A549 (cell line): ENCODE measurements at regions not wholly inside any gene's neighbourhood (a gene's known extent, or its start where the extent isn't known, plus 50 kb on each side); places are given as distances from the start of the nearest gene placed in this dataset.
A peak's percentile ranks its signal among the peaks of the same experiment; 100 is the strongest.
"Not testable (repeated sequence)": the region's sequence is repeated elsewhere in the genome, so short reads cannot be mapped to it uniquely, and the experiment has no call there.

Experiments used
- ATAC-seq, 2 experiments: fragments of 200-7000 bp in 1 of 2; fragments of >200 bp in 1 of 2; cut with Nextera tagmentation in 1 of 2; cut with Tn5 transposase in 1 of 2; 3 replicates each; pipeline versions ENCODE4 v1.8.0 to v1.9.1; 2018 to 2020; ENCODE audit warnings: mild to moderate bottlenecking in 1 of 2, moderate library complexity in 1 of 2
- CTCF ChIA-PET: fragments of 300-600 bp; sonication (Branson Sonifier 250); formaldehyde crosslinking; extraction: SDS; loops from one replicate; lab custom pipeline; 2021; ENCODE audit warnings: antibody characterized with exemption, inconsistent platforms; lab: Yijun Ruan, JAX
- POLR2A ChIA-PET: fragments of 350-600 bp; formaldehyde crosslinking; extraction: SDS; loops from one replicate; lab custom pipeline; 2021; ENCODE audit warnings: antibody characterized with exemption, inconsistent platforms; lab: Yijun Ruan, JAX
- DNase-seq, 2 experiments: peaks; one replicate each; pipeline versions ENCODE4 v3.0.0 to v3.0.0-alpha.2; 2011 to 2016; ENCODE audit warnings: low read depth in 1 of 2, low spot score in 1 of 2
- FAIRE-seq: peaks from 2 replicates; lab custom pipeline; 2011; peaks lifted over from hg19 to GRCh38; lab: Jason Lieb, UNC
- H3K27ac ChIP-seq, 2 experiments: fragments of >200 bp; sonication (Bioruptor Twin); formaldehyde crosslinking; 3 replicates each; pipeline ENCODE4 v1.5.1; 2016 to 2017
- H3K4me1 ChIP-seq: fragments of >200 bp; sonication (Bioruptor Twin); formaldehyde crosslinking; 3 replicates; pipeline ENCODE4 v1.6.1; 2016
- H3K4me2 ChIP-seq: fragments of >200 bp; sonication (Bioruptor Twin); formaldehyde crosslinking; 3 replicates; pipeline ENCODE4 v1.6.1; 2016
- H3K4me3 ChIP-seq: fragments of >200 bp; sonication (Bioruptor Twin); formaldehyde crosslinking; 3 replicates; pipeline ENCODE4 v1.5.1; 2016
- H3K9me3 ChIP-seq: fragments of >200 bp; sonication (Bioruptor Twin); formaldehyde crosslinking; 3 replicates; pipeline ENCODE4 v1.6.1; 2016
- CEBPB ChIP-seq, 2 experiments: fragments of >200 bp in 1 of 2; sonication (Bioruptor Twin) in 1 of 2; formaldehyde crosslinking in 1 of 2; IDR thresholded peaks; 2 replicates each; pipeline ENCODE4 v1.6.1; 2012 to 2016
- EHMT2 ChIP-seq: fragments of 200-600 bp; sonication (generic); IDR thresholded peaks from 2 replicates; pipeline ENCODE4 v1.6.1; 2016; ENCODE audit warnings: antibody characterized with exemption, low read depth, mild to moderate bottlenecking, moderate library complexity
- EP300 ChIP-seq, 2 experiments: fragments of >200 bp; sonication (Bioruptor Twin); formaldehyde crosslinking; IDR thresholded peaks; 2 replicates in 1 of 2; 3 replicates in 1 of 2; pipeline ENCODE4 v1.6.1; 2016 to 2017
- HDAC2 ChIP-seq: fragments of 200-600 bp; sonication (generic); IDR thresholded peaks from 2 replicates; pipeline ENCODE4 v1.6.1; 2016
- KDM1A ChIP-seq: fragments of 200-600 bp; sonication (generic); IDR thresholded peaks from 2 replicates; pipeline ENCODE4 v1.6.1; 2016; ENCODE audit warnings: low read depth, mild to moderate bottlenecking
- KDM5A ChIP-seq: fragments of 200-600 bp; sonication (generic); IDR thresholded peaks from 2 replicates; pipeline ENCODE4 v1.6.1; 2016; ENCODE audit warnings: antibody characterized with exemption, mild to moderate bottlenecking
- MAFK ChIP-seq: fragments of 450-650 bp; IDR thresholded peaks from 2 replicates; pipeline ENCODE4 v1.6.1; 2014; ENCODE audit not compliant: partially characterized antibody
- MAZ ChIP-seq: fragments of 150-350 bp; IDR thresholded peaks from 2 replicates; pipeline ENCODE4 v1.6.1; 2014; ENCODE audit warnings: antibody characterized with exemption, low read depth, low read length, borderline replicate concordance
- NFE2L2 ChIP-seq: fragments of 150-350 bp; conservative IDR thresholded peaks from 2 replicates; pipeline ENCODE4 v1.6.1; 2014; ENCODE audit warnings: low read length
- POLR2AphosphoS2 ChIP-seq: conservative IDR thresholded peaks from 2 replicates; pipeline ENCODE4 v1.6.1; 2012; ENCODE audit warnings: low read length, improper control_type of control experiment, inconsistent platforms
- RAD21 ChIP-seq, 2 experiments: fragments of >200 bp in 1 of 2; sonication (Bioruptor Twin) in 1 of 2; formaldehyde crosslinking in 1 of 2; IDR thresholded peaks in 1 of 2; conservative IDR thresholded peaks in 1 of 2; 2 replicates in 1 of 2; 3 replicates in 1 of 2; pipeline ENCODE4 v1.6.1; 2012 to 2018; ENCODE audit warnings: inconsistent platforms in 1 of 2
- SMC3 ChIP-seq: fragments of >200 bp; sonication (Bioruptor Twin); formaldehyde crosslinking; IDR thresholded peaks from 3 replicates; pipeline ENCODE4 v1.6.1; 2018; ENCODE audit warnings: inconsistent platforms
- TFCP2L1 ChIP-seq: fragments of 250-450 bp; sonication (Bioruptor Pico); IDR thresholded peaks from 2 replicates; pipeline ENCODE4 v1.5.0; 2021; ENCODE audit warnings: mild to moderate bottlenecking
- WGBS: methylation state at CpG from one replicate; pipeline ENCODE4 v1.1.6; 2017; ENCODE audit errors: missing lambda C conversion rate; 5-methylcytosine and 5-hydroxymethylcytosine counted together
- TF ChIP-seq, protein P1 (sequence below): IDR thresholded peaks from 2 replicates; pipeline ENCODE4 v1.6.1; 2012
- TF ChIP-seq, protein P2 (sequence below): IDR thresholded peaks from 2 replicates; pipeline ENCODE4 v1.6.1; 2012

DNA sequence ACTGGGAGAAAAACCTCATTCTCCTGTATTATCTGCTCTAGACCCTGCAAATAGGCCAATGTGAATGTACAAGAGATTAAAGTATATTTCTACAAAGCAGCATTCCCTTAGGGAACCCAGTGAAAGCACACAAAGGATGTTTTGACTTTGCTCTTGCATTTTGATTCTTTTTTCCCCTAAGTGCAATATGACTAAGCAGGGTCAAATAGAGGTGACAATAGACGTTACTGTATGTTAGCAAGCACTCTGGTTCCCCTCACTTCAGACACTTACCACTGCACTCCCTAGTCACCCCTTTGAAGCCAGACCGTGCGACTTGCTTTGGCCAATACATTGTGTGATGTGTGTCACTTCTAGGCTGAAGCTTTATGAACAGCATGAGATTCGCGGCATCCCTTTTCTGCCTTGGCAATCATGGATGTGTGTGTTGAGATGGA lies 209.7 kb downstream of the RHOU start:
- H3K4me3 ChIP-seq = no peak overlapping the region
- FAIRE-seq (no peak), DNase-seq (no peak), ATAC-seq (no peak)
- no peak for TF ChIP-seq POLR2AphosphoS2
- TF ChIP-seq, protein P1, sequence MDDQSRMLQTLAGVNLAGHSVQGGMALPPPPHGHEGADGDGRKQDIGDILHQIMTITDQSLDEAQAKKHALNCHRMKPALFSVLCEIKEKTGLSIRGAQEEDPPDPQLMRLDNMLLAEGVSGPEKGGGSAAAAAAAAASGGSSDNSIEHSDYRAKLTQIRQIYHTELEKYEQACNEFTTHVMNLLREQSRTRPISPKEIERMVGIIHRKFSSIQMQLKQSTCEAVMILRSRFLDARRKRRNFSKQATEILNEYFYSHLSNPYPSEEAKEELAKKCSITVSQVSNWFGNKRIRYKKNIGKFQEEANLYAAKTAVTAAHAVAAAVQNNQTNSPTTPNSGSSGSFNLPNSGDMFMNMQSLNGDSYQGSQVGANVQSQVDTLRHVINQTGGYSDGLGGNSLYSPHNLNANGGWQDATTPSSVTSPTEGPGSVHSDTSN = no peak
- TF ChIP-seq EHMT2 = no peak
- no peak for TF ChIP-seq SMC3
- H3K27ac ChIP-seq = peak overlapping the region in 1 of 2 experiments; percentile 43; a peak in 1 of 6 replicates
- ChIA-PET POLR2A (no interaction called here), CTCF (no interaction called here)
- WGBS = 64% methylated on average over 5 of the region's 5 CpGs
- H3K4me2 ChIP-seq = peak overlapping the region; percentile 26; the same call in 2 of the 3 replicates
- no peaks in the 10 kb centered on the region for H3K9me3 ChIP-seq
- peaks cover 18% of the 10 kb centered on the region for H3K4me1 ChIP-seq

DNA sequence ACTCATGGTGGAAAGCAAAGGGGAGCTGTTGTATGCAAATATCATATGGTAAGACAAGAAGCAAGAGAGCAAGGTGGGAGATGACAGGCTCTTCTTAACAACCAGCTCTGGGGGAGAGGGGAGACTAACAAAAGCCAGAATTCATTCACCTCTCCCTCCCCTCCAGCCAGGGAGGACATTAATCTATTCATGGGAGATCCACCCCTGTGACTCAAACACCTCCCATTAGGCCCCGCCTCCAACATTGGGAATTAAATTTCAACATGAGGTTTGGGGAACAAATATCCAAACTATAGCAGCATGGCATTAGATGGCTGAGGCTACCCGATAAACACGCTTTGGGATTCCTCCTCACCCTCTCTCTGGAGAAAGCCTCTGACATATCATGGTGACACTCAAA lies 210.6 kb downstream of the RHOU start:
- no peak overlapping the region; a peak in 1 of 6 replicates for H3K27ac ChIP-seq
- FAIRE-seq (no peak), ATAC-seq (no peak), DNase-seq (no peak)
- CTCF ChIA-PET = no interaction called here
- H3K4me1 ChIP-seq = peaks cover 19% of the 10 kb centered on the region
- POLR2A ChIA-PET = no interaction called here
- no peaks in the 10 kb centered on the region for H3K9me3 ChIP-seq
- WGBS = 90% methylated on average over 3 of the region's 3 CpGs
- TF ChIP-seq TFCP2L1 (no peak), EP300 (IDR thresholded peaks at IDR 0.05) (no peak)
- no peak overlapping the region for H3K4me2 ChIP-seq
- H3K4me3 ChIP-seq = no peak overlapping the region

DNA sequence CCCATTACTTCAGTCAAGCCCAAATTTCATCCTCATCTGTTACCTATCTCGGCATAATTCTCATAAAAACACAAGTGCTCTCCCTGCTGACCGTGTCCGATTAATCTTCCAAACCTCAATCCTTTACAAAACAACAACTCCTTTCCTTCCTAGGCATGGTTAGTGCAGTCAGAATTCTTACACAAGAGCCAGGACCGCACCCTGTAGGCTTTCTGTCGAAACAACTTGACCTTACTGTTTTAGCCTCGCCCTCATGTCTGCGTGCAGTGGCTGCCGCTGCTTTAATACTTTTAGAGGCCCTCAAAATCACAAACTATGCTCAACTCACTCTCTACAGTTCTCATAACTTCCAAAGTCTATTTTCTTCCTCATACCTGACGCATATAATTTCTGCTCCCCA lies 214.3 kb downstream of the RHOU start:
- DNase-seq, CTCF ChIA-PET, ATAC-seq, H3K27ac ChIP-seq, H3K4me2 ChIP-seq, H3K9me3 ChIP-seq, POLR2A ChIA-PET, H3K4me3 ChIP-seq, FAIRE-seq: not testable (repeated sequence)
- 64% methylated on average over 9 of the region's 9 CpGs for WGBS
- peaks cover 14% of the 10 kb centered on the region for H3K4me1 ChIP-seq

DNA sequence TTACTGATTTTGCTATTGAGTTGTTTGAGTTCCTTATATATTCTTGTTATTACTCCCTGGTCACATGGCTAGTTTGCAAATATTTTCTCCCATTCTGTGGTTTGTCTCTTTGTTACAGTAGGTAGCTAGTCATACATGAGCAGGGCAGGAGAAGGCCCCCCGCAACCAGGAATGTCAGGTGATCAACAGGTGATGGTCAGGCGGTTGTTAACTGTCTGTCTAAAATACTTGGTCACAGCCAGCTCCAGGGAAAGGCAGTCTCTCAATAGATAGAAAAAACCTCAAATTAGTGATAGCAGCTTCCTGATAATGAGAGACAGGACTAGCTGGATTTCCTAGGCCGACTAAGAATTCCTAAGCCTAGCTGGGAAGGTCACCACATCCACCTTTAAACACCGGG lies 217.9 kb downstream of the RHOU start:
- Histone ChIP-seq H3K4me2 (no peak overlapping the region), H3K9me3 (peaks cover 11% of the 10 kb centered on the region), H3K4me1 (peaks cover 7% of the 10 kb centered on the region; the same call in 1 of the 3 replicates), H3K27ac (no peak overlapping the region), H3K4me3 (no peak overlapping the region)
- no peak for TF ChIP-seq SMC3
- ChIA-PET POLR2A (no interaction called here), CTCF (no interaction called here)
- DNase-seq (no peak), ATAC-seq (no peak), FAIRE-seq (no peak)
- WGBS = 81% methylated on average over 4 of the region's 4 CpGs

DNA sequence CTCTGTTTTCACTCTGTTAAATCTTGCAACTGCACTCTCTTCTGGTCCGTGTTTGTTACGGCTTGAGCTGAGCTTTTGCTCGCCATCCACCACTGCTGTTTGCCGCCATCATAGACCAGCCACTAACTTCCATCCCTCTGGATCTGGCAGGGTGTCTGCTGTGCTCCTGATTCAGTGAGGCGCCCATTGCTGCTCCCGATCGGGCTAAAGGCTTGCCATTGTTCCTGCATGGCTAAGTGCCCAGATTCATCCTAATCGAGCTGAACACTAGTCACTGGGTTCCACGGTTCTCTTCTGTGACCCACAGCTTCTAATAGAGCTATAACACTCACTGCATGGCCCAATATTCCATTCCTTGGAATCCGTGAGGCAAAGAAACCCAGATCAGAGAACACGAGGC lies 218.5 kb downstream of the RHOU start:
- H3K4me3 ChIP-seq, FAIRE-seq, DNase-seq, POLR2A ChIA-PET, H3K27ac ChIP-seq, ATAC-seq, H3K4me1 ChIP-seq, CTCF ChIA-PET, H3K4me2 ChIP-seq: not testable (repeated sequence)
- WGBS = 85% methylated on average over 10 of the region's 11 CpGs
- peaks cover 11% of the 10 kb centered on the region for H3K9me3 ChIP-seq

DNA sequence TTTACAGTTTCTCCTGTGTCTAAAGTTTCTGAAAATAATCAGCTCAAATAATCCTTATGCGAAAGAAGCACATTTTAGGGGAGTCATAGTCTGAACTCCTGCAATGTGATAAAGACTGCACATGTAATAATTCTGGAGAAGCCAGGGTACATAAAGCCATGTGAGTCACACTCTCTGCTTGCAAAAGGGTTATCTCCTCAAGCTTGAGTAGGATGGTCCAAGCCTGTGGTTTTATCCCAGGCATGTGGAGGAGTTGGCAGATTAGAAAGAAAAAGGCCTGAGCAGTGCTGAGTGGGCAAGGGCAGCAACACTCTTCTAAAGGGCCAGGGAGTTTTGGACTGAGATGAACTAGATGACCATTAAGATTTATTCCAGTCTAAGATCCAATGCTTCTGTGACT lies 220.4 kb downstream of the RHOU start:
- POLR2A ChIA-PET = no interaction called here
- no peak for DNase-seq
- CTCF ChIA-PET = interaction anchor here (1.1 kb wide), 1 partner anchor 14 kb away, joined by 3 read pairs; no protein-coding TSS in a partner anchor
- Histone ChIP-seq H3K4me1 (no peaks in the 10 kb centered on the region), H3K27ac (no peak overlapping the region), H3K4me2 (no peak overlapping the region), H3K9me3 (peaks cover 11% of the 10 kb centered on the region), H3K4me3 (no peak overlapping the region)
- WGBS = 94% methylated on average over 1 of the region's 1 CpG
- no peak for TF ChIP-seq KDM1A
- TF ChIP-seq, protein P2, sequence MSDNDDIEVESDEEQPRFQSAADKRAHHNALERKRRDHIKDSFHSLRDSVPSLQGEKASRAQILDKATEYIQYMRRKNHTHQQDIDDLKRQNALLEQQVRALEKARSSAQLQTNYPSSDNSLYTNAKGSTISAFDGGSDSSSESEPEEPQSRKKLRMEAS = no peak
- no peak for TF ChIP-seq MAZ
- no peak for TF ChIP-seq MAFK
- TF ChIP-seq CEBPB (IDR thresholded peaks at IDR 0.05) = no peak
- TF ChIP-seq KDM5A = no peak
- TF ChIP-seq RAD21 (conservative IDR thresholded peaks at IDR 0.05 in 1 of 2, IDR thresholded peaks at IDR 0.05 in 1 of 2) = no peak
- TF ChIP-seq NFE2L2 = no peak
- no peak for TF ChIP-seq POLR2AphosphoS2
- TF ChIP-seq HDAC2 = no peak
- ATAC-seq = no peak
- FAIRE-seq = no peak
